H1 (cell line): ENCODE measurements at regions not wholly inside any gene's neighbourhood (a gene's known extent, or its start where the extent isn't known, plus 50 kb on each side); places are given as distances from the start of the nearest gene placed in this dataset.

Experiments
- CHD2 ChIP-seq: IDR thresholded peaks from 2 replicates; pipeline ENCODE4 v1.6.1; 2012; ENCODE audit warnings: low read length, improper control_type of control experiment
- HDAC2 ChIP-seq, 2 experiments: fragments of 300-600 bp in 1 of 2; sonication (generic) in 1 of 2; IDR thresholded peaks; 2 replicates each; pipeline ENCODE4 v1.6.1; 2011 to 2012; ENCODE audit warnings: low read depth in 2 of 2, low read length in 2 of 2, mild to moderate bottlenecking in 2 of 2, moderate library complexity in 2 of 2, borderline replicate concordance in 1 of 2, inconsistent platforms in 1 of 2
- SAP30 ChIP-seq: fragments of 300-600 bp; sonication (generic); IDR thresholded peaks from 2 replicates; pipeline ENCODE4 v1.7.1; 2012; ENCODE audit warnings: low read length, moderate library complexity, mild to moderate bottlenecking, inconsistent platforms; ENCODE audit not compliant: insufficient read depth, insufficient replicate concordance
- SIN3A ChIP-seq, 2 experiments: IDR thresholded peaks in 1 of 2; conservative IDR thresholded peaks in 1 of 2; 2 replicates each; pipeline ENCODE4 v1.6.1; 2011 to 2012; ENCODE audit warnings: low read length in 2 of 2, improper control_type of control experiment in 1 of 2, low read depth in 1 of 2, mild to moderate bottlenecking in 1 of 2
- TF ChIP-seq, protein P1 (sequence below): fragments of 300-600 bp; sonication (generic); IDR thresholded peaks from 2 replicates; pipeline ENCODE4 v1.7.1; 2012; ENCODE audit warnings: low read length, moderate library complexity, mild to moderate bottlenecking, inconsistent platforms; ENCODE audit not compliant: insufficient replicate concordance
- TF ChIP-seq, protein P2 (sequence below): IDR thresholded peaks from 2 replicates; pipeline ENCODE4 v1.6.1; 2012; ENCODE audit warnings: inconsistent platforms

DNA sequence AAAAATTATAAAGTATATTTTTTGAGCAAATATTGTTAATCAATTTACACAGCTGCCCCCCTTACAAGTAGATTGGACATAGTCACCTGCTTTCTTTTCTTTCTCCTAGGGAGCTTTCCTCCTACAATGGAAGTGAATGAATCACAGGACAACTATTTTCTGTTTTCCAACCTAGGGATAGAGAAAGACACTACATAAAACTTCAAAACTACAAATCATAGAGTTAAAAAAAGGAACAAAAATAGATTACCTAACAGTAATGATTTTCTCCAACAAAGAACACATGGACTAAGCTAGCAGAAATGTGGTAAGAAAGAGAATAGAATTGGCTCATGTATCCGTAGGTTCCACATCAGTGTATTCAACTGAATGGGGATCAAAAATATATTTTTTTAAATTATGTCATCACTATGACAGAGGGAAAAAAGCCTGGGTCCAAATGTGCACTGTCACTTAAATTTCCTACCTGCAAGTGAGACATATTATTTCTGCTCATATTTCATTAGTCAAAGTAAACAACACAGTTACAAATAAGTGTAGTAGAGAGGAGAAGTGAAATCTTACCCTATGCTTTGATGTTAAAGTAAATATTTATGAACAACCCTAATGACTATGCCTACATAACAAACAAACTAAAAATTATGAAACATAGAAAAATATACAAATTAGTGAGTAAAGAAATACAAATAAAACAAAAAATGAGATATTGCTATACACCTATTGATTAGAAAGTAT, 756.7 kb downstream of the SOCS6 start (continued):
- TF ChIP-seq, protein P1, sequence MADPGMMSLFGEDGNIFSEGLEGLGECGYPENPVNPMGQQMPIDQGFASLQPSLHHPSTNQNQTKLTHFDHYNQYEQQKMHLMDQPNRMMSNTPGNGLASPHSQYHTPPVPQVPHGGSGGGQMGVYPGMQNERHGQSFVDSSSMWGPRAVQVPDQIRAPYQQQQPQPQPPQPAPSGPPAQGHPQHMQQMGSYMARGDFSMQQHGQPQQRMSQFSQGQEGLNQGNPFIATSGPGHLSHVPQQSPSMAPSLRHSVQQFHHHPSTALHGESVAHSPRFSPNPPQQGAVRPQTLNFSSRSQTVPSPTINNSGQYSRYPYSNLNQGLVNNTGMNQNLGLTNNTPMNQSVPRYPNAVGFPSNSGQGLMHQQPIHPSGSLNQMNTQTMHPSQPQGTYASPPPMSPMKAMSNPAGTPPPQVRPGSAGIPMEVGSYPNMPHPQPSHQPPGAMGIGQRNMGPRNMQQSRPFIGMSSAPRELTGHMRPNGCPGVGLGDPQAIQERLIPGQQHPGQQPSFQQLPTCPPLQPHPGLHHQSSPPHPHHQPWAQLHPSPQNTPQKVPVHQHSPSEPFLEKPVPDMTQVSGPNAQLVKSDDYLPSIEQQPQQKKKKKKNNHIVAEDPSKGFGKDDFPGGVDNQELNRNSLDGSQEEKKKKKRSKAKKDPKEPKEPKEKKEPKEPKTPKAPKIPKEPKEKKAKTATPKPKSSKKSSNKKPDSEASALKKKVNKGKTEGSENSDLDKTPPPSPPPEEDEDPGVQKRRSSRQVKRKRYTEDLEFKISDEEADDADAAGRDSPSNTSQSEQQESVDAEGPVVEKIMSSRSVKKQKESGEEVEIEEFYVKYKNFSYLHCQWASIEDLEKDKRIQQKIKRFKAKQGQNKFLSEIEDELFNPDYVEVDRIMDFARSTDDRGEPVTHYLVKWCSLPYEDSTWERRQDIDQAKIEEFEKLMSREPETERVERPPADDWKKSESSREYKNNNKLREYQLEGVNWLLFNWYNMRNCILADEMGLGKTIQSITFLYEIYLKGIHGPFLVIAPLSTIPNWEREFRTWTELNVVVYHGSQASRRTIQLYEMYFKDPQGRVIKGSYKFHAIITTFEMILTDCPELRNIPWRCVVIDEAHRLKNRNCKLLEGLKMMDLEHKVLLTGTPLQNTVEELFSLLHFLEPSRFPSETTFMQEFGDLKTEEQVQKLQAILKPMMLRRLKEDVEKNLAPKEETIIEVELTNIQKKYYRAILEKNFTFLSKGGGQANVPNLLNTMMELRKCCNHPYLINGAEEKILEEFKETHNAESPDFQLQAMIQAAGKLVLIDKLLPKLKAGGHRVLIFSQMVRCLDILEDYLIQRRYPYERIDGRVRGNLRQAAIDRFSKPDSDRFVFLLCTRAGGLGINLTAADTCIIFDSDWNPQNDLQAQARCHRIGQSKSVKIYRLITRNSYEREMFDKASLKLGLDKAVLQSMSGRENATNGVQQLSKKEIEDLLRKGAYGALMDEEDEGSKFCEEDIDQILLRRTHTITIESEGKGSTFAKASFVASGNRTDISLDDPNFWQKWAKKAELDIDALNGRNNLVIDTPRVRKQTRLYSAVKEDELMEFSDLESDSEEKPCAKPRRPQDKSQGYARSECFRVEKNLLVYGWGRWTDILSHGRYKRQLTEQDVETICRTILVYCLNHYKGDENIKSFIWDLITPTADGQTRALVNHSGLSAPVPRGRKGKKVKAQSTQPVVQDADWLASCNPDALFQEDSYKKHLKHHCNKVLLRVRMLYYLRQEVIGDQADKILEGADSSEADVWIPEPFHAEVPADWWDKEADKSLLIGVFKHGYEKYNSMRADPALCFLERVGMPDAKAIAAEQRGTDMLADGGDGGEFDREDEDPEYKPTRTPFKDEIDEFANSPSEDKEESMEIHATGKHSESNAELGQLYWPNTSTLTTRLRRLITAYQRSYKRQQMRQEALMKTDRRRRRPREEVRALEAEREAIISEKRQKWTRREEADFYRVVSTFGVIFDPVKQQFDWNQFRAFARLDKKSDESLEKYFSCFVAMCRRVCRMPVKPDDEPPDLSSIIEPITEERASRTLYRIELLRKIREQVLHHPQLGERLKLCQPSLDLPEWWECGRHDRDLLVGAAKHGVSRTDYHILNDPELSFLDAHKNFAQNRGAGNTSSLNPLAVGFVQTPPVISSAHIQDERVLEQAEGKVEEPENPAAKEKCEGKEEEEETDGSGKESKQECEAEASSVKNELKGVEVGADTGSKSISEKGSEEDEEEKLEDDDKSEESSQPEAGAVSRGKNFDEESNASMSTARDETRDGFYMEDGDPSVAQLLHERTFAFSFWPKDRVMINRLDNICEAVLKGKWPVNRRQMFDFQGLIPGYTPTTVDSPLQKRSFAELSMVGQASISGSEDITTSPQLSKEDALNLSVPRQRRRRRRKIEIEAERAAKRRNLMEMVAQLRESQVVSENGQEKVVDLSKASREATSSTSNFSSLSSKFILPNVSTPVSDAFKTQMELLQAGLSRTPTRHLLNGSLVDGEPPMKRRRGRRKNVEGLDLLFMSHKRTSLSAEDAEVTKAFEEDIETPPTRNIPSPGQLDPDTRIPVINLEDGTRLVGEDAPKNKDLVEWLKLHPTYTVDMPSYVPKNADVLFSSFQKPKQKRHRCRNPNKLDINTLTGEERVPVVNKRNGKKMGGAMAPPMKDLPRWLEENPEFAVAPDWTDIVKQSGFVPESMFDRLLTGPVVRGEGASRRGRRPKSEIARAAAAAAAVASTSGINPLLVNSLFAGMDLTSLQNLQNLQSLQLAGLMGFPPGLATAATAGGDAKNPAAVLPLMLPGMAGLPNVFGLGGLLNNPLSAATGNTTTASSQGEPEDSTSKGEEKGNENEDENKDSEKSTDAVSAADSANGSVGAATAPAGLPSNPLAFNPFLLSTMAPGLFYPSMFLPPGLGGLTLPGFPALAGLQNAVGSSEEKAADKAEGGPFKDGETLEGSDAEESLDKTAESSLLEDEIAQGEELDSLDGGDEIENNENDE: no peak
- no peak for TF ChIP-seq SIN3A (conservative IDR thresholded peaks at IDR 0.05 in 1 of 2, IDR thresholded peaks at IDR 0.05 in 1 of 2; ENCODE audit: low read depth in 1 of 2, low read length in 2 of 2)
- TF ChIP-seq SAP30: no peak
- TF ChIP-seq CHD2: no peak
- no peak for TF ChIP-seq HDAC2 (IDR thresholded peaks at IDR 0.05; ENCODE audit: borderline replicate concordance in 1 of 2, low read depth in 2 of 2, low read length in 2 of 2)
- TF ChIP-seq, protein P2, sequence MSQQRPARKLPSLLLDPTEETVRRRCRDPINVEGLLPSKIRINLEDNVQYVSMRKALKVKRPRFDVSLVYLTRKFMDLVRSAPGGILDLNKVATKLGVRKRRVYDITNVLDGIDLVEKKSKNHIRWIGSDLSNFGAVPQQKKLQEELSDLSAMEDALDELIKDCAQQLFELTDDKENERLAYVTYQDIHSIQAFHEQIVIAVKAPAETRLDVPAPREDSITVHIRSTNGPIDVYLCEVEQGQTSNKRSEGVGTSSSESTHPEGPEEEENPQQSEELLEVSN: no peak
